G401 (cell line): ENCODE measurements at regions not wholly inside any gene's neighbourhood (a gene's known extent, or its start where the extent isn't known, plus 50 kb on each side); places are given as distances from the start of the nearest gene placed in this dataset.
A peak's percentile ranks its signal among the peaks of the same experiment; 100 is the strongest.

Source experiments
- DNase-seq: peaks from one replicate; pipeline ENCODE4 v3.0.0-alpha.2; 2015; ENCODE audit warnings: low spot score
- in situ Hi-C: cut with HindIII; loops from 2 replicates; pipeline ENCODE4 v1.10.0; 2016; ENCODE audit warnings: low sequenced_read_pairs, mixed read lengths

GRCh38 chr1:232378266-232379062, 251.5 kb downstream of the SIPA1L2 start:
- peak; percentile 57 for DNase-seq
- in situ Hi-C loops: no loop called here

- in situ Hi-C loops: no loop called here
- DNase-seq: no peak
These were observed 252.5 kb downstream of the SIPA1L2 start for GRCh38 chr1:232377494-232377770.

- in situ Hi-C loops: no loop called here
- DNase-seq: no peak
These were observed 253.1 kb downstream of the SIPA1L2 start for GRCh38 chr1:232376632-232377493.

GRCh38 chr1:232372841-232373440, 257.0 kb downstream of the SIPA1L2 start:
- in situ Hi-C loops: no loop called here
- DNase-seq: no peak

GRCh38 chr1:232372431-232372830, 257.5 kb downstream of the SIPA1L2 start:
- no peak for DNase-seq

GRCh38 chr1:232369451-232370296, 260.3 kb downstream of the SIPA1L2 start:
- no peak for DNase-seq
- in situ Hi-C loops: no loop called here

More at GRCh38 chr1:232372431-232372830, 257.5 kb downstream of the SIPA1L2 start:
- in situ Hi-C loops: no loop called here

GRCh38 chr1:232368821-232369321, 261.1 kb downstream of the SIPA1L2 start:
- no peak for DNase-seq
- in situ Hi-C loops: no loop called here

- in situ Hi-C loops: no loop called here
These were observed 262.6 kb downstream of the SIPA1L2 start for GRCh38 chr1:232367293-232367692.

GRCh38 chr1:232364654-232365382, 265.1 kb downstream of the SIPA1L2 start:
- in situ Hi-C loops: no loop called here

More at GRCh38 chr1:232367293-232367692, 262.6 kb downstream of the SIPA1L2 start:
- DNase-seq: no peak

GRCh38 chr1:232363008-232363407, 266.9 kb downstream of the SIPA1L2 start:
- in situ Hi-C loops: no loop called here
- DNase-seq: no peak

More at GRCh38 chr1:232364654-232365382, 265.1 kb downstream of the SIPA1L2 start:
- no peak for DNase-seq

GRCh38 chr1:232357416-232357815, 272.5 kb downstream of the SIPA1L2 start:
- no peak for DNase-seq
- in situ Hi-C loops: no loop called here

GRCh38 chr1:232355162-232356006, 274.5 kb downstream of the SIPA1L2 start:
- in situ Hi-C loops: no loop called here
- DNase-seq: no peak

- in situ Hi-C loops: no loop called here
- no peak for DNase-seq
These were observed 276.9 kb downstream of the SIPA1L2 start for GRCh38 chr1:232353001-232353400.

- DNase-seq: no peak
- in situ Hi-C loops: no loop called here
These were observed 277.6 kb downstream of the SIPA1L2 start for GRCh38 chr1:232352366-232352765.

- in situ Hi-C loops: no loop called here
These were observed 278.6 kb downstream of the SIPA1L2 start for GRCh38 chr1:232351335-232351734.

GRCh38 chr1:232346844-232347243, 283.1 kb downstream of the SIPA1L2 start:
- in situ Hi-C loops: no loop called here

More at GRCh38 chr1:232351335-232351734, 278.6 kb downstream of the SIPA1L2 start:
- DNase-seq: no peak

GRCh38 chr1:232344791-232345399, 285.0 kb downstream of the SIPA1L2 start:
- in situ Hi-C loops: no loop called here
- no peak for DNase-seq

More at GRCh38 chr1:232346844-232347243, 283.1 kb downstream of the SIPA1L2 start:
- no peak for DNase-seq
